ENCODE measurements at regions not wholly inside any gene's neighbourhood (a gene's known extent, or its start where the extent isn't known, plus 50 kb on each side); places are given as distances from the start of the nearest gene placed in this dataset.

DNA sequence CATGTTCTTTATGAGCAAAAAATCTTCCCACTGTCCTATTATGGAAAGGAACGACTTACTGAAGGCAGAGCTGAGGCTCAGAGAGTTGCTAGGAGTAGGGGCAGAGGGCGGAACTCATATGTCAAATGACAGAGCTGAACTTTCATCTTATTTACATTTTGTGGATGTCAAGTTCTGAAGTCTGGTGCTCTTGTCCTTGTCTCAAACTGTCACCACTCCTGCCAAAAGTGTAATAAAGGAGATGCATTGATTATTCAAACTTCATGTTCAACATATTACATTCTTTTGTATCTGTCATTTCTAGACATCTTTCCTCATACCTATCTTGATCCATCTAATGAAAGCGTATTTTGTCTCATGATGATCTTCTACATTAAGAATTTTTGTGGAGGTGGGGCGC lies 57.1 kb upstream of the C11orf87 start:
- DNase-seq (ENCODE audit: low spot score) = no peak

GRCh38 chr11:109371444-109372176 lies 50.4 kb upstream of the C11orf87 start:
- no peak for DNase-seq (ENCODE audit: low spot score)

Measured in HuH-7 (cell line).